T1000 (cell line): ENCODE measurements at regions not wholly inside any gene's neighbourhood (a gene's known extent, or its start where the extent isn't known, plus 50 kb on each side); places are given as distances from the start of the nearest gene placed in this dataset.
"Not testable (repeated sequence)": the region's sequence is repeated elsewhere in the genome, so short reads cannot be mapped to it uniquely, and the experiment has no call there.

ENCODE experiments used
- DNase-seq: peaks from one replicate; lab custom pipeline; 2025; ENCODE audit warnings: mixed read lengths; lab: John Stamatoyannopoulos, UW

GRCh38 chr5:18240971-18241370 is 606.7 kb downstream of the TAF11L14 start:
- no peak for DNase-seq

- no peak for DNase-seq
Measured at GRCh38 chr5:18243846-18244245, 609.6 kb downstream of the TAF11L14 start.

GRCh38 chr5:18244309-18244708 is 610.0 kb downstream of the TAF11L14 start:
- no peak for DNase-seq

- no peak for DNase-seq
Measured at GRCh38 chr5:18252559-18252958, 618.3 kb downstream of the TAF11L14 start.

- DNase-seq, result no peak
Measured at GRCh38 chr5:18264126-18264882, 630.0 kb downstream of the TAF11L14 start.

- peak; percentile 7 for DNase-seq
Measured at GRCh38 chr5:18270635-18271338, 636.5 kb downstream of the TAF11L14 start.

- DNase-seq, result no peak
Measured at GRCh38 chr5:18276939-18277338, 642.7 kb downstream of the TAF11L14 start.

- no peak for DNase-seq
Measured at GRCh38 chr5:18281947-18282581, 647.8 kb downstream of the TAF11L14 start.

GRCh38 chr5:18285257-18285656 is 651.0 kb downstream of the TAF11L14 start:
- no peak for DNase-seq

GRCh38 chr5:18292146-18292545 is 657.9 kb downstream of the TAF11L14 start:
- no peak for DNase-seq

- DNase-seq, result not testable (repeated sequence)
Measured at GRCh38 chr5:18295696-18296095, 661.4 kb downstream of the TAF11L14 start.

- DNase-seq, result no peak
Measured at GRCh38 chr5:18299166-18299565, 664.9 kb downstream of the TAF11L14 start.

- no peak for DNase-seq
Measured at GRCh38 chr5:18305288-18305924, 671.1 kb downstream of the TAF11L14 start.

- no peak for DNase-seq
Measured at GRCh38 chr5:18311266-18311665, 677.0 kb downstream of the TAF11L14 start.

GRCh38 chr5:18312016-18312415 is 677.8 kb downstream of the TAF11L14 start:
- no peak for DNase-seq

- DNase-seq, result no peak
Measured at GRCh38 chr5:18314192-18314778, 680.0 kb downstream of the TAF11L14 start.

GRCh38 chr5:18321262-18321942 is 687.1 kb downstream of the TAF11L14 start:
- DNase-seq, result no peak

GRCh38 chr5:18323891-18324290 is 689.6 kb downstream of the TAF11L14 start:
- no peak for DNase-seq

- DNase-seq, result no peak
Measured at GRCh38 chr5:18325431-18325830, 691.2 kb downstream of the TAF11L14 start.

GRCh38 chr5:18329328-18329727 is 695.1 kb downstream of the TAF11L14 start:
- no peak for DNase-seq

GRCh38 chr5:18333841-18334240 is 699.6 kb downstream of the TAF11L14 start:
- no peak for DNase-seq

- no peak for DNase-seq
Measured at GRCh38 chr5:18334949-18335348, 700.7 kb downstream of the TAF11L14 start.
